ENCODE measurements at regions not wholly inside any gene's neighbourhood (a gene's known extent, or its start where the extent isn't known, plus 50 kb on each side); places are given as distances from the start of the nearest gene placed in this dataset.

GRCh38 chr6:159506048-159506447 lies 187.0 kb downstream of the SOD2 start:
- no peak for TF ChIP-seq POLR2AphosphoS5 (IDR thresholded peaks at IDR 0.05; ENCODE audit: low read depth, low read length)
- TF ChIP-seq POLR2A (IDR thresholded peaks at IDR 0.05; ENCODE audit: low read depth, low read length), result no peak
